Stimulated activated CD4-positive, alpha-beta T cell treated with anti-CD3 and anti-CD28 coated beads, Interleukin-1b, Interleukin-23, amount 100 ng/mL, for 1 hour (primary cell): ENCODE measurements at regions not wholly inside any gene's neighbourhood (a gene's known extent, or its start where the extent isn't known, plus 50 kb on each side); places are given as distances from the start of the nearest gene placed in this dataset.

Source experiments
- DNase-seq, 2 donors: peaks; one replicate each; pipeline ENCODE4 v3.0.0-alpha.2; 2020; ENCODE audit warnings: low read depth in 2 of 2

DNA sequence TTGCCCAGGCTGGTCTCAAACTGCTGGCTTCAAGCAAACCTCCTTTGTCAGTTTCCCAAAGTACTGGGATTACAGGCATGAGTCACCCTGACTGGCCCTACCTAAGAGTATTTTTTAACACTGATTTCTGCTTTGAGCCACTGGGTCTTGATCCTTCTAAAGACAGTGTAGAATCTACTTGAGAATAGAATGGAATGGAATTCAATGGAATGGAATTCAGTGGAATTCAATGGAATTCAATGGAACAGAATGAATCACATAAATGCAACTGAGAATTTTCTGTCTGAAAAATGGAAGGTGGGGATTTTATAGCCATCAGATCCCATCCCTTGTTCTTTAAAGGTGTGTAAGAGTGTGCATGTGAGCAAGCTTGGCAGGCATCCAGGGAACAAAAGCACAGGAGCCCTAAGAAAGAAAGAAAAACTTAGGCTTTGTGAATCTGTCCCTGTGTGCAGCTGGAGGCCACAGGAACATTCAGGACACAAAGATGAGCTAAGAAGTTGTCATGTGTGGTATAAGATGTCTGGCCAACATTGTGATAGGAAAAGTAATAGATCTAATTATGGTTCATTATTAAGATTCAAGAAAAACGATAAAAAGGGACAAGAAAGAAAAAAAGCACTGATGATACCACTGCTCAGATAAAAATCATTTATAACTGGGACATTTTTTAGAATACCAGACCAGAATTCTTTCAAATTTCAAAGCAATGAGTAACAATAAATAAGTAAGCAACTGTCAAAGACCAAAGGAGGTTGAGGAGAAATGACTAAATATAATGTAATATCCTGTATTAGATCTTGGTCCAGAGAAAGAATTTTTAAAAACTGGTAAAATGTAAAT, 681.0 kb upstream of the GJE1 start:
- DNase-seq = no peak

- no peak for DNase-seq
Measured at GRCh38 chr6:141451181-141451510, 681.6 kb upstream of the GJE1 start.

DNA sequence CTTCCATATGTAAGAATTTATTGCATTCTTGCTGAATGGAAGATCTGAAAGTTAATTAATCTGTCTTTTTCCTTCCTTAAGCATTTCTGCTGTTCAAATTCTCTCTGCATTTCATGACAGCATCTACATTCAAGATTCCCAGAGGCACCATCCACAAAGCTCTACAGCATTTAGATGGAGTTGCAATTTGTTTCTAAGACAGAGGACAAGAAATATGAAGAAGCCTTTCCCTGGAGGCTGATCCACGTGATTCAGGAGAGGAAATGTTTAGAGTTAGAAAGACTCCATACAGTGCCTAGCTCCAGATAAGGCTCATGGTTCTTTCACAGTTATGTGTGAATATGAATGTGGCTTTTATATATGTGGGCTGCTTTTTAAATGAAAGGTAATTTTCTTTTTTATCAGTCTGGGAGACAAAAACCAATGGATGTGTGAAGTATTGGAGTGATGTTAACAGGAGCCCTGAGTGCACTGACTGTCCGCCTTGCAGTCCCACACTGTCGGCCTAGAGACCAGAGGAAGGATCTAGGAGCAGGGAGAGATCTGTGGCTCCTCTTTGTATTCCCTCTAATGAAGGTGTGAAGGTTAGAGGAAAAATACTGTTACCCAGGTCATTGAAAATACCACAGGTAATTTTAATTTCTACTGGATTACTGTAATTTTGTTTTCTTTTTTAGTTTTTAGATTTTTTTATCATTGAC, 686.6 kb upstream of the GJE1 start:
- no peak for DNase-seq

DNA sequence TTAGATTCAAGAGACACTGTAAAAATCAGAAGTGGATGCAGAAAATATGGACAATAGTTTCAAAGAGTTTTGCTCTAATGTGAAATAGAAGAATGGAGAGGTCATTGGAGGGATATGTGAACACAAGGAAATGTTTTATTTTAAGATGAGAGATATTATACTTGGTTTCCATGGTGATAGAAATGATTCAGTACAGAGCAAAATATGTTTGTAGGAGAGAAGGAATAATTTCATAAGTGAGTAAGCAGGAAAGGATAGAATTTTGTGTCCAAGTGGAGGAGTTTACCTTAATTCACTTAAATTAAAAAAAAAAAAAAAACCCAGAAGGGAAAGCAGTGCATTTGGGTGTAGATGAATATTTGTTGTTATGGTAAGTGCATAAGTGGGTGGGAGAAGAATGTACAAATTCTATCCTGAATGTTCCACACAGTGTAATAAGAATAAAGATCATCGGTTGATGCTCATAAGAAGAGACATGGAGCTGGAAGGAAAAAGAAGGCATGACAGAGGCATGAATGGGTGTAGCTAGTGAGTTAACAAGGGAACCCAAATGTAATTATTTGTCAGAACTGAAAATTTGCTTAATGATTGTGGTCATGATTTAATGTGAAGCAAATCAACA, 688.9 kb upstream of the GJE1 start:
- DNase-seq = no peak

DNA sequence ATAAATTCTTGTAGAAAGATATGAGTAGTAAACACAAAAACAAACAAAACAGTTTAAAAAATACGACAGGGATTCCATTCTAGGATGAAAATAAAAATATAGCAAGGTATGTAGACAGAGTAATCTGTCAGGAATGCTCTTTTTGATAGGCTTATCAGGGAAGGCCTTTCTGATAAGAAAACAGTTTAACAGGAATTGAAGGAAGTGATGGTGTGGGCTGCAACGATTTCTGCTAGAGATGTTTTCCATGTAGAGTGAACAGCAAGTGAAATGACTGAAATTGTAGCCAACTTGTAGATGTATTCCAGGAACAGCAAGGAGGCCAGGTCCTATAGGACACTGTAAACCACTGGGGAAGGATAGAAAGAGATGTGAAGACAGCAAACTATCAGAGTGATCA, 689.7 kb upstream of the GJE1 start:
- no peak for DNase-seq

GRCh38 chr6:141439513-141439912, 693.2 kb upstream of the GJE1 start:
- no peak for DNase-seq

GRCh38 chr6:141437685-141438084, 695.0 kb upstream of the GJE1 start:
- no peak for DNase-seq

- DNase-seq = no peak
Measured at GRCh38 chr6:141437011-141437410, 695.7 kb upstream of the GJE1 start.

DNA sequence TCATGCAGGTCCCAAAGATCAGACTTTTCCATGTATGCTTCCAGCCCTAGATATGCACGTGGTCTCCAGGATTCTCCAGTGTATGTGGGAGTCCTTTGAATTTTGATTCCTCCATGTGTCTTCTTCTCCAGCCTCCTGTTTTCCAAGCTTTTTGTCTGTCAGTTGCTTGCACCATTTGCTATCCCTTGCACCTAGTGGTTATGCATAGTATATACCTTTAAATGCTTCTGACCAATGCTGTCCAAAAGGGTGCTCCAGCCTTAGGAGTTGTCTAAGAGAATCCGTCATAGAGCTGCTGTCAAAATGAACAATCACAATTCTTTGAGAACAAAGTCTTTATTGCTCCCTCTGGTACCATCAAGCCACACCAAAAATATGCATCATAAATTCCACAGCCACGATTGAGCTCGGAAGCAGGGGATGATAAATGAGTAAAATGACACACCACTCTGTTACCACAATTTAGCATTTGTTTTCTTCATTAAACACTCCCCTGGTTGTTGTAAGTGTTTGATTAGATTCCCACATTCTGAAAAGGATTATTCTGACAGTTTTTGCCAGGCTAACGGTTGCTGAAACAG, 706.2 kb upstream of the GJE1 start:
- DNase-seq = no peak

- no peak for DNase-seq
Measured at GRCh38 chr6:141421378-141421777, 711.3 kb upstream of the GJE1 start.

DNA sequence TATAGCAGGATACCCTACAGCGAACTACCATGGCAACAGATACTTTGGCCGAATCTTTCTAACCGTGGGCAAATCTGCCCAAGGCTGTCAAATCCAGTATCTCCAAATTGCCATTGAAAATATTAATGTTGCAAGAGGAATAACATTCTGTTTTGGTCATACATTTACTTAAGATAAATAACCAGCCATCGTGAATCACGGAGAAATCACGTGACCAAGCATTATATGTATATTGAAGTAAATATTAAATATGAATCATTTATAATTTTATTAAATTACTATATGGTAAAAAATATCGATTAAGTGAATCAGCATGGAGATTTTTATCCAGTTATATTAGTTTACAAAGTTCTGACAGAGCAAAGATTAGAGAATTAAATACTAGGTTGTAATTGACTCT, 714.6 kb upstream of the GJE1 start:
- DNase-seq = no peak

GRCh38 chr6:141415896-141416295, 716.8 kb upstream of the GJE1 start:
- no peak for DNase-seq

DNA sequence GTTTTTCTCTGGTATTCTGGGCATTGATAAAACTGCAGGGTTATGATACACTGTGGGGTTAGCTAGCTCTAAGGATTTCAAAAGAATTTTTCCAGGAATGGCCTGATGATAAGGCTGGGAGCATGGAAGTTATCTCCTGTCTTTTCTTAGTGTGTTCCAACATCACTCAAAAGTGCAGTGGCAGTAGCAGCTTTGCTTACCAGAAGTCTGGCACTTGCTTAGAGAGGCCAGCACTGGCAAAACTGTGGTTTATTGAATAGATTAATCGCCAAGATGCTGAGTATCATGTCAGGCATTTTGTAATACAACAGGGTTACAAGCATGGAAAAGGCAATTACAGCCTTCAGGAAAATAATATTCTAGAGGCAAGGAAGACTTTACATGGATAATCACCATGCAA, 719.5 kb upstream of the GJE1 start:
- DNase-seq = no peak

- no peak for DNase-seq
Measured at GRCh38 chr6:141406761-141407160, 726.0 kb upstream of the GJE1 start.

GRCh38 chr6:141403827-141404226, 728.9 kb upstream of the GJE1 start:
- DNase-seq = no peak

DNA sequence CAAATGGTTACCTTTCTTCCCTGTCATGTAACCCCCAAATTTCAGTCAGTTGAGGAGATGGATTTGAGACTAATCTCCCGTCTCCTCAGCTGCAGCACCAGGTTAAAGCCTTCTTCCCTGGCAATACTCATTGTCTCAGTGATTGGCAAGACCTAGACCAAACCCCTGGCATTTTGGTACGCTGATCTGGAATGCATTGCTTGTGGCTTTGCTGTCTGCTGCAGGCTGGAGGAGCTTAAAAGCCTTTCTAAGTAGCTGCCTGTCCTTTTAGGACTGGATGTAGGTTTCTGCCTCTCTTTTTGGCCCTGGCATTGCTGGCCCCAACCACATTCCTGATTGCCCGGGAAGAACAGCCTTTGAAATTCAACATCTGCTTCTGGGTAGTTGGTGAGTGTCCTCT, 729.6 kb upstream of the GJE1 start:
- DNase-seq = no peak

- no peak for DNase-seq
Measured at GRCh38 chr6:141402489-141402888, 730.2 kb upstream of the GJE1 start.

GRCh38 chr6:141401851-141402250, 730.9 kb upstream of the GJE1 start:
- no peak for DNase-seq

DNA sequence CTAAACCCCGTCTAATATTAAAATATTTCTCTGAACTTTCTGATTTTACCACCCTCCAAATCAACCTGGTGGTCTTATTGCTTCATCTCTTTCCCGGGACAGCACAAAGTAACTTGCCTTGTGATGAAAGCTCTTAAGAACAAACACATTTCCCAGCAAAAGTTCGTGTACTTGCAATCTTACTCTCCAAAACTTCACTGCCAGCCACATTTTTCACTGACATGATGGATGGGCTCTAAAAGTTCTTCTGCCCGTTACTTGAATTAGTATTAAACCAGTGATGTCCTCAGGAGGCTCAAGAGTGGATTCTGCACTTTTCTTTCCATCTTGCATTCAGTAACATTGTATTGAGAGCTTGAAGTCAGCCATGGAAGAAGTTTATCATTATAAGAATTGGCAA, 731.6 kb upstream of the GJE1 start:
- DNase-seq = no peak

DNA sequence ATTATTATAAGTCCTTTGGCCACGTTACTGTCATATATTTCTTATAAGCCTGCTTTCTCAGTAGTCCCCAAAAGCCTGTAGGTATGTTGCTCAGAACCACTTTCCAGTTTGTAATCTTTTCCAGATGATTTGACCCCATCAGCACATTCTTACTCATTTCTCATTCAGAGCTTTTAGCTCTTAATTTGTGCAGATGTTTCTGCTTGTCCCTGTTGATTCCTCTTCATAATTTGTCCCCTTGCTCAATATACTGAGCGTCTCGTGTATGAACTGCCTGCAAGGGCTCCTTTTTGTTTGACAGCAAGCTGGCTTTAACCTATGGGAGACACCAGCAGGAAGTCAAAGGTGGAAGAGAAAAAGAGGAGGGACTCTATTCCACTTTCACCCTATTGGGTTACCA, 733.8 kb upstream of the GJE1 start:
- DNase-seq = no peak

GRCh38 chr6:141395443-141396008, 737.2 kb upstream of the GJE1 start:
- DNase-seq = no peak

DNA sequence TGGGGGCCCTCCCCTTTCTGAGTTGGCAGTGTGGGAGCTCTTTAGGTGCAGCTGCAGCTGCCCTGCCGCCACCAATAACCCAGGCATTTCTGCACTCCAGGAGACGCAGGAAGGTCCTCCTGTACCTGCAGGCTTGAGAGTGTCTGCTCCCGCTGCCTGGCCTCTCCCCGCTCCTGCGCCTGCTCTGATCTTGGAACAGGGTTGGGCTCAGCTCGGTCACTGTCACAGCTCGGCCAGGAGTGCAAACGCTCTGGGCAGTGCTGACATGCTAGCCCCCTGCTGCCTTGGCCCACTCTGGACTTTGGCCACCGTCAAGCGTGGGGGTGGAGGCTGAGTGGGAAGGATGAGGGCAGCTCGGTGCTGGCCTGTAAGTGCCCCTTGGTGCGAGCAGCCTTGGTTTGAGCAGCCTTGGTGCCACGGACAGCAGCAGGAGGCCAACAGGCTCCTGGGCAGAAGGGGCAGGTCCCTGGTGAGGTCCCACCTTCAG, 738.1 kb upstream of the GJE1 start:
- DNase-seq = no peak
